ENCODE measurements at regions not wholly inside any gene's neighbourhood (a gene's known extent, or its start where the extent isn't known, plus 50 kb on each side); places are given as distances from the start of the nearest gene placed in this dataset.

DNA sequence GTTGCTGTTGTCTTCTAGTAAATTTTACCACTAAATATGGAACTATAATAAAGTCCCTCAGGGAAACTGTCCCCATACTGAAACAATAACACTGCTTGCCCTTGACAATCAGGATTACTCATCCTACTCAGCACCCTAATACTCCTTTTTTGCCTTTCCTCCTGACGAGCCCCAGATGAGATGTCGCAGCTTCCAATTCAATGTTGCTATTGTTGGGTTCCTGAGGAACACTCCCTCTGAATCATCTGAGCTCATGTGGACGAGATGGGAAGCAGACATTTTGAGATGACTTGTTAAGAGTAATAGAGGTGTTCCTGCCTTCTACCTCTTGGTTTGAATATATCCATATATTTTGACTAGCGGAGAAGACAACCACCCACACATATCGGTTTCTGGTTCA lies 187.8 kb upstream of the FAM98A start:
- DNase-seq: no peak

DNA sequence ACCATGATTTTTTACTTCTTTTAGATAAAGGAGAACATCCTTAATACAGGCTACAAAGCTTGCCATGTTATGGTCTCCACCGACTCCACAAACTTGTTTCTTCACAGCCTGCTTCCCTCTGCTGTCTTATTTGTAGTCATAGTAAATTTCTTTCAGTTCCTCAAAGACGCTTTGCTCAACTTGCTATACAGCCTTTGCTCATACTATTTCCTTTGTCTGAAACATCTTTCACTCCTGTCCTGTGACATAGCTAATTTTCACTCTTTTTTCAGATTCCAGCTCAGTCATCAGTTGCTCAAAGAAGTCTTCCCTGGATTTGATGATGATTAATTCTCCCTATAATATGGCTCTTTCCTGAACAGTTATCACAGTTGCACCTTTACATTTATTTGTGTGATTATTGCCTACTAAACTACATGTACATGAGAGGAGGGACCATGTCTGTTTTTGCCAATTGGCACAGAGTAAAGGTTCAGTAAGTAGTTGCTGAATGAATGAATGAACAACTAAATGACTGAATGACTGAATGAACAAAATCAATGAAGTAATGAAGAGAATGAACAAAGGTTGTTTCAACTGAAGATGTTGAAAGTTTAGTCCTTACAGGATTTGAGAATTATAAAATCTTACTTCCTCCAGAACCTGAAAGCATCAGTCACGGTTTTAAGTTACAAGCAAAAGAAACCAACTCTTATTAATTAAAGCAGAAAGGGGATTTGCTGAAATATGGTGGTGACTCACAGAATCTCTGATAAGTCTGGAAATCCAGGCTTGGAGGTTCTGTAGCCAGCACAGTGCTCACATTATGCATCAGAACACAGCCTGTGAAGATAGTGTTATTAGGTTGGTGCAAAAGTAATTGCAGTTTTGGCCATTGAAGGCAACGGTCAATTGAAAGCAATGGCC lies 186.4 kb upstream of the FAM98A start:
- no peak for DNase-seq

DNA sequence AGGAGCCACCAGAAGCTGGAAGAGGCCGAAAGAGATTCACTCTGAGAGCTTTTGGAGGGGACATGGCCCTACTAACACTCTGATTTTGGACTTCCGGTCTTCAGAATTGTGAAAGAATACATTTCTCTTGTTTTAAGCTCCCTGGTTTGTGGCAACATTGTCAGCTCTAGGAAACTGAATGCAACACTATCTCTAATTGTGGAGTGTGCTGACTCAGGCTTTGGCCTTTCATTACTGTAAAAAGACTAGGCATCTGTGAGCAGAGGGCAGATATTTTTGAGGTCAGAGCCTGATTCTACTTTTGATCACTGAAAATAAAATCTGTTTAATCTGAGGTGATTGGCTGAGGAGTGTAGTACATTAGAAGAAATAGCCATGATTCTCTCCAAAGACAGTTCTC lies 185.4 kb upstream of the FAM98A start:
- DNase-seq: no peak

DNA sequence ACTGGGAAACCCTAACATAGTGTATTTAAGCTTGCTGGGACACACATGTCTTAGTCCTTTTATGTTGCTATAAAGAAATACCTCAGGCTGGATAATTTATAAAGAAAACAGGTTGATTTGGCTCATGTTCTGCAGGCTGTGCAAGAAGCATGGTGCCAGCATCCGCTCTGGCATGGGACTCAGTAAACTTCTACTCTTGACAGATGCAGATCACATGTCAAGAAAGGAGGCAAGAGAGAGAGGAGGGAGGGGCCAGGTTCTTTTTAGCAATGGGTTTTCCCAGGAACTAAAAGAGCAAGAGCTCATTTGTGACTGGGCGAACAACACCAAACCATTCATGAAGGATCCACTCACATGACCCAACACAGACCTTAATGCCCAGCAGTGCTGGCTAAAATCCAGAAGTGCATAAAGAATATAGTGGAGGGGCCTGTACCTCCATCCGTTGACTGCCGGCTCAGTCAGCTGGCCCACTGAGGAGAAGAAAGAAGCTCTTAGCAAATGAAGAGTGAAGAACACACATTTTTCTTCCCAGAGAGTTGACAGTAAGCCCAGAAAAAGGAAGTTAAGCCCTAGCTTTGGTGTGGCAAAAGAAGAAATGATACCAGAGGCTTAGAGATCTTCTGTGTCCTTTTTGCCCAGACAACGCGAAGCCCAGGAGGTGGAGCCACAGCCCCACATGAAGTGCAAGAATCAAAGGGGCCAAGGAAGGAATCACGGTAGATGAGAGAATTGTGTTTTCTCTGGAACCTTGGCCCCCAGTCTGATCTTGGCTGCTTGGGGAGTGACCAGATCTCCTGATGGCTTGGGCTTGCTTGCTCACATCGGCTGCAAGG lies 183.5 kb upstream of the FAM98A start:
- DNase-seq: no peak

DNA sequence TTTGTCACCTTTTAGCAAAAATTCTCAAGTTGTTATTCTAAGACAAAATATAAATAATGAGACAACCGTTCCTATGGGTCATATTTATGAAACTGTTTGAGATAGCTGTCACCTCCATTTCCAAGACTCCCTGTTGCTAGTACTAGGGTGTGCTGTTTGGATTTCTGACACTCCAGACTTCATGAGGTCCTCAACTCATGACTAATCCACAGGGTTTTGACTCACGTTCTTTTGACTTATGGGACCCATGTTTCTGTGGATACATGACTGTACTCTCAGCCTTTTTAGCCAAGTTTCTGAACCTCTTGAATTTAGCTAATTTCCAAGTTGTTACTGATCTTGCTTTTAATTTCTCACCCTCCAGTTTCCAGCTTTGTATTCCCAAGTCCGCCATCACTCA lies 178.7 kb upstream of the FAM98A start:
- no peak for DNase-seq

DNA sequence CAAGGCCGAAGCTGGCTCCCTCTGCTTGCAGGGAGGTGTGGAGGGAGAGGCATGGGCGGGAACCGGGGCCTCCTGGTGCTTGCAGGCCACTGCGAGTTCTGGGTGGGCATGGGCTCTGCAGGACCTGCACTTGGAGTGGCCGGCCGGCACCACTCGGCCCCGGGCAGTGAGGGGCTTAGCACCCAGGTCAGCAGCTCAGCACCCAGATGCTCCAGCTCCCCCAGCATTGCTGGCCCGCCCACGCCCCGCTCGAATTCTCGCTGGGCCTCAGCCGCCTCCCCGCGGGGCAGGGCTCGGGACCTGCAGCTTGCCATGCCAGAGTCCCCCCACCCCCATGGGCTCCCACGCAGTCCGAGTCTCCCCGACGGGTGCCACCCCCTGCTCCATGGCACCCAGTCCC lies 176.2 kb upstream of the FAM98A start:
- no peak for DNase-seq

DNA sequence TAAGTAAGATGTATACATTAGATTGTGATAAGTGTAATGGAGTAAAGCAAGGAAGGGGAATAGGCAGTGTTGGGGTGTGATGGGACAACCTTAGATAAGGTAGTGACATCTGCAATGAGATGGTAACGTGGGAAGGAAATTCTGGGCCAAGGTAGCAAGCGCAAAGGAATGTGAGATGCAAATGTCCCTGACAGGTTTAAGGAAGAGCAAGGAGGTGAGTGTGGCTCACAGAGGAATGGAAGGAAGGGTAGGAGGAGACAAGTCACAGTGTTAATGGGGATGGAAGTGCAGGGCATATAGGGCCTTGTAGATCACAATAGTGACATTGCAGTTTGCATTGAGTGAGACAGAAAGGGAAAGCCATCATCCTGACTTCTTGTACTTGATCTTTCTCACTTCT lies 170.9 kb upstream of the FAM98A start:
- no peak for DNase-seq

DNA sequence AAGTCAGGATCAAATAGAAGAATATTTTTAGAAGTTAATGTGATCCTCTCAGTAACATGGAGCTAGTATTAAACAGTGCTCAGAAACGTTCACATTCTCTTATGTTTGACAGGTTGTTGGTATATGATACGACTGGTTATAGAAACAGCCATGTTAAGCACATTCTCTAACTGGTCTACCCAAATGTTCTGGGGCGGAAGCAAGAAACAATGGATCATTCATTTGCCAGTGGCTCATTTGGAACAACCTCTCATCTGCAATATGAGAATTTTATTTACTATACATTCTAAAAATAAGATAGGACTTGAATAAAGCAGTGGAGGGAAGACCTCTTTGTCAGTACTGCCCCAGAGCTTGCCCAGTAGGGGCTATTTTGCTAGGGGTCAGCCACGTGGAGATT lies 167.1 kb upstream of the FAM98A start:
- DNase-seq: no peak

DNA sequence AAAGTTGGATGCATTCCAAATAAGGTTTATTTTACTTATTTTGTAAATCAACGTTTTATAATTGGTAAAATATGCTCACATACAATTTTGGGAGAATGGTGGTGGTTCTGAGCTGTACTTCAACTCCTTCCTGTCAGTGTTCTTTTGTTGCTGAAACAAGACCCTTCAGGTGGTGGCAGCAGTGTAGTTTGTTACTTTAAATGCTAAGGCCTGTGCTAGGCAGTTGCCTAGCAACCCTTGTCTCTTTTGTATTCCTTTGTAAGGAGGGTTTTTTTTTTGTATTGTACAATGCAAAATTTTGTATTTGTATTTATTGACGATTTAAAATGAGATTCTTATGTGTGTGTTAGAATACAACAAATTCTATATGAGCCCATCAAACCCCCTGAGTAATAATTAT lies 166.0 kb upstream of the FAM98A start:
- no peak for DNase-seq

DNA sequence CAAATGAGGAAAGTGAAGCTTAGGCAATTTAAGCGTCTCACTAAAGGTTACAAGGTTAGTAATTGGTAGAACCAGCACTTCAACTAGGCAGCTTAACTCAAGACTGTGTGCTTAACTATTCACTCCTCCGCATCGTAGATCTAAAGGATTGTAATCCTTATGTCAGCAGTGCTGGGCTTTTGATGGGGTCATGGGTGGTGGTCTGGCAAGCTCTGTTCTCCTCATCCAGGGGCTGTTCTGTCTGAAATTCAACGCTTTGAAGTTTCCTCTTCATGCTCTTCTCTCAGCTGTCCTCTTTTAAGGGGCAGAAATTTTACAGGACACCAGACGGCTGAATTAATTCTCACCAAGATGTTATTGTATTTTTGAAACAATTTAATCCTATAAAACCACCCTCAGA lies 165.5 kb upstream of the FAM98A start:
- DNase-seq: no peak

DNA sequence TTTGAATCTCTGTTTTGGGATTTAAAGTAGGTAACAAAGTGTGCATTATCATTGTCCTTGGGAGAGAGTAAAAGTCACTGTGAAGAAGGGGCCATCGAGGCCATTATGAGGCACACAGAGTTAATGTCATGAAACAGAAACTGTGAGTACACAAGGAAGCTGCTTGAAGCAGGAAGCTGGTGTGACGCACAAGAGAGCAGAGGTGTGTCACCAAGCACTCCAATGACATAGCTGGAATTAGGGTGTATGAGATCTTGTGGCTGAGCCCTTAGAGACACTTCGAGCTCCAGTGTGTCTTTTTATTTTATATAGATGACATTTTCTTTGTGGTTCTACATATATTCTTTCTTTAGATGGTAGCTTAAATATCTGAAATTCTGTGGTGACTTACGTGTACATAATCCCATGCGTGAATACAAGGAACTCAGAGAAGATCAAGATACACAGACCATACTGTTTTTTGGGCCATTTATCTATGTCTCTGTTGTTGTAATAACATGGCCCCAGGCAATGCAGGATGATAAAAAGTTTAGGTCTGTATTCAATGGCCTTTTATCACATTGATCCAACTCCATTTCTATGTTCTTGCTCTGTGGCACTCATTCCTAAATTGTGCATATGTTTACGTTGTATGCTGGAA lies 164.7 kb upstream of the FAM98A start:
- DNase-seq: no peak

DNA sequence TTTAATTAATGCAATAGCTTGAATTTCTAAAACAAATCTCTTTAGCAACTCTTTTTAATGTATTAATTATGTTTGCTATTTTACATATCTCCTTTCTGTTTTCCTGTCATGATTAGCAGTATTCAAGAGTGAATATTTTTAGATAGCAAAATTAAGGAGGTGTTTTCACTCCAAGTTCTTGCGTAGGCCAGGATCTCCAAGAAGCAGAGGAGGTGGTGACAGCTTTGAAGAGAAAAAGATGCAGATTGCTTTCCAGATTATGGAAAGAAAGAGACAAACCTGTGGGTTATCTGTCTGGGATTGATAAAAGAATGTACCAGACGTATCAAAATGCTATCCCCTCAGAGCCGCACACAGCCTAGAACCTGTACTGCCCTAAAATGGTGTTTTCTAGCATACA lies 163.5 kb upstream of the FAM98A start:
- no peak for DNase-seq

DNA sequence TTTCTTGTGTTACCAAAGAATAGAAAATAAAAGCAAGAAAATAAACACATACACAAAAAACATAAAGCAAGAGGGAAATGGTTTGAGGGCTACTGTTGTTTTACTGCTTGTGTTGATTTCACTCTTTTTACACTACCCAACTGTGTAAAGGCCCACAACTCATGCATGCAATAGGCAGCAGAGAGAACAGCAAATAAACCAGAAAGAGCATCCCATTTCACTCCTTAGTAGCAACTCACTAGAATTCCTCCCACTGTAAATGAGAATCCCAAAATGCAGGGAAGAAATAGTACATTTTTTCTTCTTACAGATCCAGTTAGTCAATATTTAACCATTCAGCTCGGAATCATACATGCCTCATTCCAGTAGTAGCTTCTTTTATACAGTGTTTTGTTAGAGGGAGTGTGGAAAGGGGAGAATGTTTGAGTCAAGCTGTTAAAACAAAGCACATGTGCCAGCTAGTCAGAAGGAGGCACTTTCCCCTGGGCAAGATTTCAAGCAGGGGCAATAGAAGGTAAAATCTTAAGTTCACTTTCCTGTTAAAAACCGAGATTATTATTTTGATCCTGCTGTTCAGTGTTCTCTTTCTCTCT lies 147.2 kb upstream of the FAM98A start:
- no peak for DNase-seq

DNA sequence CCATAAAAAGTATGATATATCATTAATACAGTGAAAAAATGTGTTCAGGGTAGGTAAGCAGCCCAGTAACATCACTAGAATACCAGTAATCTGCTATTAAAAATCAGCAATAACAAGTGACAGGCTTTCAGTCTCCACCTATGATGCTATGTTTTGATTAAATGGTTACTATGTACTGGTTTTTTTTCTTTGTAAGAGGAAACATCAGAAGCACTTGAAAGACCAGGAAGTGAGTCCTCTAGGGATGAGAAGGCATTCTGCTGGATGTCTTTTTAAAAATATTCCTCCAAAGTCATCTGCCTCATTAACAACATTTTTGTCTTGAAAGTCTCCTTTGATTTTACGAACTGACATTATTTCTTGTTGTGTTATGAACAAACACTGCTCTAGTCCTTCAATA lies 136.0 kb upstream of the FAM98A start:
- no peak for DNase-seq

DNA sequence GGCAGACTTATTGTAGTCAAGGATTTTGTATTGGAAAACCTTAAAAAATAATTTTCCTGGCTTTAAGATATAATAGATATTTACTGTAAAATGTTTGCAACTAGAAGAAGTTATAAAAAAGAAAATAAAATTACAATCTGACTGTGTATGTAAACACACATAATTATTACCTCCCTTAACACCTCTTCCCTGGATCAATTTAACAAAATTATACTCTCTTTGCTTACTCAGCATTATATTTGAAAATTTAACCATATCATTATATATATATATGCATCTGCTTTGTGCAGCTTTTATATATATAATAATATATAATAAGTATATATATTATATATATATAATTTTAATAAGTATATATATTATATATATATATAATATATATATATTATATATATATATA lies 131.7 kb upstream of the FAM98A start:
- DNase-seq: no peak

DNA sequence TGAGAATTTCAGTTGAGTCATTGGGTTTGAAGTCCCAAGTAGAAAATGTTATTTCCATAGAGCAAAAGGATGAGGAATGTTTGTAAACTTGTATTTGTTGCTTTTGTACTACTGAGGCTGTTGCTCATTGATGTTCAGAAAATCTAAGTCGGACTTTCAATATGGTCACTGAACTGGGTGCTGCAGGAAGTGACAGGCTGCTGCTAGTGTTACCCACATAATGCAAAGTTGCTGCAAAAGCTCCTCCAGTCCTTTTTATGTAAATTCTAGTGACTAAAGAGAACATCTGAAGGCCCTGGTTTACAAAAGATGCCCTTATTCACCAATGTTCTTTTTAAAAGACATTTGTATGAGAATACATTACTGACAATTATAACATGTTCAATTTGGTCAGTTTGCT lies 131.1 kb upstream of the FAM98A start:
- DNase-seq: no peak

DNA sequence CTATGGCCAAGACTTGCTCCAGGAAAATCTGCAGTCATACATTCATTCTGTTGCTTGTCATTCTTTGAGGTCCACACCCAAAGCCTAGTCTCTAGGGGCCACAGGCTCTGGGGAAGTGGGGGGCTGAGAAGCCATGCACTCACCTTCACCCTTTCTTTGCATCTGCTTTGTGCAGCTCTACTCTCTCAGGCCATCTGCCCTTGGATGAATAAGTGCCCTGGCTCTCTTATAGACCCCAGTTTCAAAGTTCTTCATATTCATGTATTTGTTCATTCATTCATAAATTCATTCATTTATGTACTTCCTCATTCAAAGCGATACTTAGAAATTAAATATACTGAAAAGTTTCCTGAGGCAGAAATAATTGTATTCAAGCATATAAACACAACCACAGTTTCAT lies 130.3 kb upstream of the FAM98A start:
- DNase-seq: no peak

DNA sequence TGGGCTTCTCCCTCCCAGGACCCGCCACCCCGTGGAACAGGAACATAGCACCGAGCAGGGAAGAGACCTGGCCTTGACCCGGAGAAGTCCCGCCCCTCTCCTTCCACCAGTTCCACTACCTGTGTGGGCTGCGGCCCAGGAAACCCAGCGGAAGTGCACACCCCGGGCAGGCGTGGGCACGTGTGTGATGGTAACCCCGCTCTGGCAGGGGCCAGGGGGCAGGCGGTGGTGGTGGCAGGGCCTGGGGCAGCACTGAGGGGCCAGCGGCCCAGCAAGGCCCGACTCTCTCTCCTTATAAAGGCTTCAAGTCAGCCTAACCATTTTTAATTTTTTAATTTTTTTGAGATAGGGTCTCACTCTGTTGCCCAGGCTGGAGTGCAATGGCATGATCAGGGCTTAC lies 129.0 kb upstream of the FAM98A start:
- no peak for DNase-seq

DNA sequence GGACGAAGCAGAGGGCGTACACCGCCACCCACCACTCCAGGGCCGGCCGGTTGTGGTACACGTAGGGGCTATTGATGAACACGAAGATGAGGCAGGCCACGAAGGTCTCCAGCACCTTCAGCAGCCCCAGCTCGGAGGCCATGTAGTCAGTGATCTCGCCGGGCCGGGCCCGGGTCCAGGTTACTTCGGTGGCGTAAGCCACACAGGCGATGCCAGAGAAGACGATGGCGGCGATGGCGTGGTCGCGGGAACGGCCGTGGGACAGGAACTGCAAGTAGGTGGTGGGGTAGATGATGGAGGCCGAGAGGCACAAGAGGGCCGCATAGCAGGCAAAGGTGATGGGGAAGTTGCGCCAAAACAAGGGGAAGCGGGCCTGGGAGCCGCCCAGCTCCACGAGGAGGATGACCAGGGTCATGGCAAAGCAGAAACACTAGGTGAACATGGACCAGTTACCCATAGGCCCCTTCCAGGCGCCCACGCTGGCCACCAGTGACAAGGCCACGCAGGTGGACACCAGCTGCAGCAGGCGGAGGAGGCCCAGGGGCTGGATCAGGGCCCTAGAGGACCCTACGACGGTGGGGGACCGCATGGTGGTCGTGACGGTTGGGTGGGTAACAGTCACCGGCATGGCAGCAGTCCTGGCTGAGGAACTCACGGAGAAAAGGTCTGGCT lies 128.4 kb upstream of the FAM98A start:
- no peak for DNase-seq

DNA sequence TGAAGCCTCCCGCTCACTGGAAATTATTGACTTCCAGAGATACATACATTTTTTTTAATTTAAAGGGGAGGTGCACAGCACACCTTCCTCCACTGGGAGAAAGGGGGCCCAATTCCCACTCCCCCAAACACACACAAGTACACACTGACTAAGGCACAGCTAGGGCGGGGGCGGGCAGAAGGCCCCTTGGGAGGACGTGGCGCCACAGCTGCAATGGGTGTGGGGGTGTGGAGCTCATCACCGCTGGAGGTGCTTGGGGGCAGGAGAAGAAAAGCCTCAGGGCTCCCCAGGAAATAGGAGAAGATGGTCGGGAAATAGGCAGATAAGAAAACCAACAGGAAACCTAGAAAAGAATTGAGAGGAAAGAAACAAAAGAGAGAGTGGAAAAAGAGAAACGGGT lies 127.3 kb upstream of the FAM98A start:
- DNase-seq: no peak

DNA sequence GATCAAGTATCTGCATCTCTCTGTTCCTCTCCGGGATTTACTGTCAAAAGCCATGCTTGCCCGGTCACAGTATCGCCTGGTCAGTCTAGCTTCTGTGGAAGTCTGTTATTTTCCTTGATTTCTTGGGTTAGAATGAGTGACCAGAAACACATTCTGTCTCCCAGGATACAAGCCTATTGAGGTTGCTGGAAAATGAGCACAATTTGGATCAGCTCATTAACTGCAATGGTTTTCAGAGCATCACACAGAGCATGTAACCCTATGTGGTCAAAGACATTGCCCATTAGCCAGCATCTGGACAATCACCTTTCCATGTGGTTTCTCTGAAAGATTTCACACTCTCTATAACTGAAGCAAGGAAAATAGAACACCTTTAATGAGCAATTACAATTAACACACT lies 124.2 kb upstream of the FAM98A start:
- DNase-seq: no peak

DNA sequence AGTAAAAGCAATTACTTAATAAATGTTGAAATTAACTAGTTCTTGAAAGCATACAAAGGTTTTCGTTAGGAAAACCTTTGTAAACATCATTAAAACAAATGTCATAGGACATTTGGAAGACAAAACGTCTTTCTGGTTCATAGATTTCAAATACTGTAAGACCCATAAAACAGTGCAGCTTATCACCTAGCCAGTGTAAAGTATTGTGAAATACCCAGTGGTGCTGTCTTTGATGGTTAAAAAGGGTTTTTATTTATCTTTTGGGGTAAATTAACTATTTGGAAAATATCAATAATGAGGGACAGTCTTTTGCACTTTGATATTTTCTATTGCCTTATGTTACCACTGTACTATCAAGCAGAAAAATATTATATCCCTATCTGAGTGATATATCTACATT lies 120.0 kb upstream of the FAM98A start:
- DNase-seq: no peak

DNA sequence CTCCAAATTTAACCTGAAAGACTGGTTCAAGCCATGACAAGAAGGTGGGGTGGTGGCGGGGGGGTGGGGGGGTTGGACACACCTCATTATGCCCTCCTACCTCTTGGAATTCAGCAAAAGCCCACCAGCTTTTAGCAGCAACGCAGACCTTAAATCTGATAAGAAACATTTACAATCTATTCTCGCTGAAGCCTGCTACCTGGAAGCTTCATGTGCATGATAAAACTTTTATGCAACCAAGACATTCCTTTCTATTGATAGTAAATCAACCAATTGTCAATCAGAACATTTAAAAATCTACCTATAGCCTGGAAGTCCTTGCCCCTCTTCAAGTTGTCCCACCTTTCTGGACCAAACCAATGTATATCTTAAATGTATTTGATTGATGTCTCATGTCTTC lies 113.6 kb upstream of the FAM98A start:
- DNase-seq: no peak
